H1 (cell line): ENCODE measurements at regions not wholly inside any gene's neighbourhood (a gene's known extent, or its start where the extent isn't known, plus 50 kb on each side); places are given as distances from the start of the nearest gene placed in this dataset.

Source experiments
- CEBPB ChIP-seq: IDR thresholded peaks from 2 replicates; pipeline ENCODE4 v1.6.1; 2012; ENCODE audit warnings: low read depth, low read length
- CHD7 ChIP-seq: fragments of 300-600 bp; sonication (generic); IDR thresholded peaks from 2 replicates; pipeline ENCODE4 v1.7.1; 2012; ENCODE audit warnings: low read length, moderate library complexity, mild to moderate bottlenecking, inconsistent platforms; ENCODE audit not compliant: insufficient replicate concordance
- CTCF ChIP-seq, 3 experiments: IDR thresholded peaks; 1 replicate in 2 of 3; 2 replicates in 1 of 3; pipeline versions ENCODE4 v1.5.1 to v1.6.1; 2011; ENCODE audit warnings: low read length in 3 of 3, mild to moderate bottlenecking in 3 of 3, inconsistent platforms in 2 of 3, low read depth in 1 of 3, moderate library complexity in 1 of 3; ENCODE audit not compliant: insufficient read depth in 1 of 3; ENCODE audit errors: control extremely low read depth in 1 of 3
- EZH2 ChIP-seq: fragments of 200-600 bp; sonication (generic); IDR thresholded peaks from 2 replicates; pipeline ENCODE4 v1.7.1; 2012; ENCODE audit warnings: low read depth, mild to moderate bottlenecking, moderate library complexity, low read length, inconsistent platforms; ENCODE audit not compliant: severe bottlenecking
- SIN3A ChIP-seq, 2 experiments: IDR thresholded peaks in 1 of 2; conservative IDR thresholded peaks in 1 of 2; 2 replicates each; pipeline ENCODE4 v1.6.1; 2011 to 2012; ENCODE audit warnings: low read length in 2 of 2, improper control_type of control experiment in 1 of 2, low read depth in 1 of 2, mild to moderate bottlenecking in 1 of 2
- SP2 ChIP-seq: IDR thresholded peaks from 2 replicates; pipeline ENCODE4 v1.6.1; 2012; ENCODE audit warnings: mild to moderate bottlenecking, low read length, inconsistent platforms
- TAF1 ChIP-seq: IDR thresholded peaks from 2 replicates; pipeline ENCODE4 v1.6.1; 2011; ENCODE audit warnings: mild to moderate bottlenecking, low read depth, low read length
- TEAD4 ChIP-seq: IDR thresholded peaks from 2 replicates; pipeline ENCODE4 v1.6.1; 2012; ENCODE audit warnings: low read depth, low read length, inconsistent platforms, mixed read lengths

- TF ChIP-seq CHD7: no peak
- TF ChIP-seq SIN3A (conservative IDR thresholded peaks at IDR 0.05 in 1 of 2, IDR thresholded peaks at IDR 0.05 in 1 of 2; ENCODE audit: low read depth in 1 of 2, low read length in 2 of 2): no peak
- no peak for TF ChIP-seq CTCF (IDR thresholded peaks at IDR 0.05; ENCODE audit: control extremely low read depth in 1 of 3, insufficient read depth in 1 of 3, low read depth in 1 of 3, low read length in 3 of 3)
- 0 out of 2 replicates have a peak, but pooled peaks have one; percentile 15 for TF ChIP-seq CEBPB
- TF ChIP-seq TAF1: peak; percentile 40
- TF ChIP-seq EZH2: no peak
- peak; percentile 97 for TF ChIP-seq TEAD4
- TF ChIP-seq SP2: no peak
Observed at GRCh38 chr9:2281031-2281802, 266.1 kb downstream of the SMARCA2 start (continued).
